Middle frontal gyrus (tissue), 1 donor: ENCODE measurements at regions not wholly inside any gene's neighbourhood (a gene's known extent, or its start where the extent isn't known, plus 50 kb on each side); places are given as distances from the start of the nearest gene placed in this dataset.
"Not testable (repeated sequence)": the region's sequence is repeated elsewhere in the genome, so short reads cannot be mapped to it uniquely, and the experiment has no call there.

Source experiments
- DNase-seq: peaks from one replicate; pipeline ENCODE4 v3.0.0-alpha.2; 2015; ENCODE audit warnings: low spot score; ENCODE audit errors: extremely low spot score

DNA sequence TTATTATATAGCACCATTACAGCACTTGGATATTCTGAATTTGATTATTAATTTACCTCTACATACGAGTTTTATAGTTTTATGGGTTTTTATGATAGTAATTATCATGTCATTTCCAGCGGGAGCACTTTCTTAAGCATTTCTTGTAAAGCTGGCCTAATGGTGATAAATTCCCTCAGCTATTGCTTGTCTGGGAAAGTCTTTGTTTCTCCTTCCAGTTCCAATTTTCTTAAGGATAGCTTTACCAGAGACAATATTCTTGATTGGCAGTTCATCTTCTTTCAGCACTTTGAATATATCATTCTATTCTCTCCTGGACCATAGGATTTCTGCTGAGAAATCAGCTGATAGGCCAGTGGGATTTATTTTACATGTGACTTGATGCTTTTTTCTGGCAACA, 505.4 kb downstream of the TMEM232 start:
- DNase-seq: no peak

DNA sequence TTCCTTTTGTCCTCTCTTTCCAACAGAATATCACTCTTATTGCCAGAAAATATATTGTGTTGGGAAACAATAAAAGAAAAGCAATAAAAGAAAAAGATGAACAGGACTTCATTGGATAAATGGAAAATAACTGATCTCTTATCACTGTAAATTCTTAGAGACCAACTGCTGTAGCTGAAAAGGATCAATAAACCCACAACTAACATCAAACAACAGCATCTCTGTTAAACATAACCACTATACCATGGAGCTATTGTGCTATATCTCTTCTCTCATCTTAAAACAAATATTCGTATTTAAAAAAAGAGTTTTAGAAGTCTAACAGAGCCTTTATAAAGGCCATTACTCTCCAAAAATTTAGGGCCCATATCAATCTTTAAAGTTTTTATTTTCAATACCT, 502.4 kb downstream of the TMEM232 start:
- no peak for DNase-seq

DNA sequence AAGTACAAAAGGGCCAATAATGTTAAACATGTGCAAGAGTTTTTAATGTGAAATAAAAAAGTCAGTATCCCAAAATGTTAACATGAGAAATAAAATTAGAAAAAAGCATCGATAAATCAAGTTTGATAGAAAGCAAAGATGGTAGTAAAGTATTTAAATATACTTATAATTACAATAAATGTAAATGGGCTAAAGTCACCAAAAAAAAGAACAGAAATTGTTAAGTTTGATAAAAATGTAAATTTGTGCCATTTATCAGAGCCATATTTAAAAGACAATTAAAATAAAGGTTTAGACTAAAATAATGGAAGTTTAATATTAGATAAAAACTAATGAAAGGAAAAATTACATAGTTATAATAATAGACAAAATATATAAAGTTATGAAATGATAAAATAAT, 500.5 kb downstream of the TMEM232 start:
- DNase-seq: no peak

DNA sequence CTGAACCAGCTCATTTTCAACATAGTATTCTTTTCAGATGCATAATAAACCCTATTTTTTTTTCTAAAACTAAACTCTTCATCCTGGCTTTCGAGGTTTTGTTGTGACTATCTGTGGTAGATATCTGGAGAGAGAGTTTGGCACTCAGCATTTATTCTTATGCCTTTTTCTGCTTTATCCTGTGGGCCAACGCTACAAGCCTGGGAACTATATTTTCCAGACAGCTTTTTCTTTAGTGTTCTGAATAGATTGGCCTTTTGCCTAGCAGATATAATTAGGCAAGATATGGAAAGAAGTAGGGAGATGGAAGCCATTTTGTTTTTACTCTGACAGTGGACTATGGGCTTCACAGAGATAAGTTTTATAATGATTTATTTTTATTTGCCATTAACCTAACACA, 486.7 kb downstream of the TMEM232 start:
- no peak for DNase-seq

DNA sequence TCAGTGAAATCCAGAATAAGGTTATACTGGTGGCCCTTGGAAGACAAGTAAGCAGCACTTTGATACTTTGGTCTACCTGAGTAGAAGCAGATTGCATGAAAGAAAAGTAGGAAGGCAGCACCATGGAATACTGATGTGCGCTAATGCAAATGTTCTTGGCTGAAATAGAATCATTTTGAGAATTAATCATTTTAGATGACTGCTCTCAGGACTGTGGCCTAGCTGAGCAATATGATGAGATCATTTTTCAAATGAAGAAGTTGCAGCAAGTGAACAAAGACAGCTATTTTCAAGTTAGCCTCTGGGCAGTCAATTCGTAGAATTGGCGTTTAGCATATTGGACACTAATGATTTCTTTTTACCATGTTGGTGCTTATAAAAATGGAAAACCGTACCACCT, 483.5 kb downstream of the TMEM232 start:
- no peak for DNase-seq

DNA sequence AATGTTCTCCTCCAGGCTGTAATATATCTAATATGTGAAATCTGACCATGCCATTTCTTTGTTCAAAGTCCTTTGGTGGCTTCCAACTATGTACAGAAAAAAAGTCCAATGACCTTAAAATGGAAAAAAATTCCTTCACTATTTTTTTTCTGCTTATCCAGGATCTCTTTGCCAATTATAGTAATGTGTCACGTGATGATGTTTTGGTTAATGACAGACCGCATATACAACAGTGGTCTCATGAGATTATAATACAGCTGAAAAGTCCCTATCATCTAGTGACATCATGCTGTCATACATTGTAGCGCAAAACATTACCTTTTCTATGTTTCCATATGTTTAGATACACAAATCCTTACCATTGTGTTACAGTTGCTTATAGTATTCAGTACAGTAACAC, 477.6 kb downstream of the TMEM232 start:
- DNase-seq: no peak

DNA sequence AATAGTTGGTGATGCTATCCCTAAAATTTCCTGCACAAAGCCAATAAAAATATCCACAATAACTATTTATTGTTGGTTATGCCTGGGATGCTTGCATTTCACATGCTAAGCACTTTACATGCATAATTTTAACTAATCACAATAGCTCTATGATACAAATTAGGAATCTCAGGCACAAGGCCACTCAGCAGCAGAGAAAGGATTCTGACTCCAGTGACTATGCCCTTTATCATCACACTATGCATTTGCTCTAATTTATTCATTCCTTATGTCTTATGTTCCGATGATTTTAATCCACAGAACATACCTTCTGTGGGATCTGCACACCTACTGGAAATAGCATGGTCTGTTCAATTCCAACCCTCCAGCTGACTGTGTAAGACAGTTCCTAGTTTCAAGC, 476.1 kb downstream of the TMEM232 start:
- no peak for DNase-seq

DNA sequence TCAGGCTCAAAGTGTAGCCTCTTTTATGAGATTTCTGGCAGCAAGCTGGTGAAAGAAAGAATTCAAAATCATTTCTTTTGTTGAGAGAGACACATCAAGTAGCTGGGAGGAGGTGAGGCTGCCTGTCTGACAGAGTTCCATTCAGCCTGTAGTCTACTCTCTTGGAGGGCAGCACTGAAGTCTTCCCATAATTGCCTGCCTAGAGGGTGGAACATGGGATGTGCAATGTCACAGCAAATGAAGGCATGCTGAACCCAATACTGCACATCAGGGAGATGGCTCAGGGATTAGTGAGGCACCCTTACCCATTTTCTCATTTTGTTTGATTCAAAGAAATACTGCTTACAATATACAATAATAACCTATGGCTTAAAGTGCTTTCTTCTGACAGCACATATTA, 475.7 kb downstream of the TMEM232 start:
- no peak for DNase-seq

DNA sequence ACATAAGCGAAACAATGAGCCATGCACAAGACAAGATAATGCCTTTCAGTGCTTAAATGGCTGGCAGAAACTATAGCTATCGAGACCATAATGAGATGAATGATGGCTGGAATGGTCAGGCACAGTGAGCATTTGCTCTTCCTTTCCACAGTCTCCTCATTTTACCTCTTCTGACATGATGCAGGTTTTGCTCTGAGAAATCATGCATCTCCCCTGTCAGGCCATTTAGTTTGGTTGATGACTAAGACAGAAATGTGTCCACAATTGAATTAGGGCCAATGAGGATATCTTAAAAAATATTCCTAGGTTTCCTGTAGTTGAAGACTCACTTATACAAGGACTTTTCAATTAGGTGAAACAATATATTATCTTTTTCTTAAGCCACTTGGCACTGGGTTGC, 475.1 kb downstream of the TMEM232 start:
- no peak for DNase-seq

DNA sequence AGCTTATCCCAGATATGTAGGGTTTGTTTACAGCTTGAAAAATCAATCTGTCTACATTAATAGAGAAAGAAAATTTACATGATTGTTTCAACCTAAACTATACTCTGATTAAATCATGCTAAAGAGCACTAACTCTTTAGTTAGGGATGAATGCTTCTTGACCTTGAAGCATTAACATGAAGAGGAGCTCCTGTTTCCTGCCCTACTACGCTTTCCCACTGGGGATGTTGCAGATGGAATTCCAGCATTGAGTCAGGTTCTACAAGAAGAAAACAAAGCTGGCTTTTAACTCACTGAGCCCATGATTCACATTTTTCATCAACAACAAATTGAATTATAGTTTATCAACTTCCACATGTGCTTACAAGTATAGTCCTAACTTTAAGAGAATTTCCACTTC, 471.3 kb downstream of the TMEM232 start:
- no peak for DNase-seq

DNA sequence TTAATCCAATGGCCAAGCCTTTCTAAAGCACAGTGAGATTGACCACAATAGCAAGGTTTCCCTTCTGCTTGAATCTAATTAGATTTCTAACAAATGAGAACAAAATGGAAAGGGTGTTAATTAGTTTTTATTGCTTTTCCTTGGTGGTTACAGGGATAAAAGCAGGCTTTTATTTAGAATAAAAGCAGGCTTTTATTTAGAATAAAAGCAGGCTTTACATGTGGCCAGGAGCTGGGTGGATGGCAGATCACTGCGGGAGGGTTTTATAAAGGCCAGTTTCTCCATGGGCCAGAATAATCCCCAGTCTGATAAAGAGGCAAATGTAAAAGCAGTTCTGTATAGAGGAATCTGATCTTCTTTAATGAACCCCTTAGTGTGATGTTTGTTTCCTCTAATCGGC, 470.2 kb downstream of the TMEM232 start:
- DNase-seq: no peak

DNA sequence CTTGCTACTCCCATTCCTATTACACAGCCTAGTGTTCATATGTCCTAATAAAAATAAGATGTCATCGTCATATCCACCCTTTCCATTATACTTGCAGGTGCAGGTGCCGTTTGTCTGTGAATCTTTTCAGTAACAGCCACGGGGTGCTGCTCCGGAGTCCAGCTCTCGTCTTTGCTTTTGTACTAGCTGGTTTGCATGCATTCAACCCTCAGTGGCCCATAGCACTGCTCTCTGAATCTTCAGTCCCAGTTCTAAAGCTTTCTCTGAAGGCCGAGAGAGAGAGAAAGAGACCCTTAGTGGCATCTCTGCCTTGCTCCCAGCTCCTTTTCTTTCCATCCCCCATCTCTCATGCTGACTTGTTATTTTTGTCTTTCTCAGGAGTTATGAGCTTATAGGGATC, 468.5 kb downstream of the TMEM232 start:
- DNase-seq: no peak

DNA sequence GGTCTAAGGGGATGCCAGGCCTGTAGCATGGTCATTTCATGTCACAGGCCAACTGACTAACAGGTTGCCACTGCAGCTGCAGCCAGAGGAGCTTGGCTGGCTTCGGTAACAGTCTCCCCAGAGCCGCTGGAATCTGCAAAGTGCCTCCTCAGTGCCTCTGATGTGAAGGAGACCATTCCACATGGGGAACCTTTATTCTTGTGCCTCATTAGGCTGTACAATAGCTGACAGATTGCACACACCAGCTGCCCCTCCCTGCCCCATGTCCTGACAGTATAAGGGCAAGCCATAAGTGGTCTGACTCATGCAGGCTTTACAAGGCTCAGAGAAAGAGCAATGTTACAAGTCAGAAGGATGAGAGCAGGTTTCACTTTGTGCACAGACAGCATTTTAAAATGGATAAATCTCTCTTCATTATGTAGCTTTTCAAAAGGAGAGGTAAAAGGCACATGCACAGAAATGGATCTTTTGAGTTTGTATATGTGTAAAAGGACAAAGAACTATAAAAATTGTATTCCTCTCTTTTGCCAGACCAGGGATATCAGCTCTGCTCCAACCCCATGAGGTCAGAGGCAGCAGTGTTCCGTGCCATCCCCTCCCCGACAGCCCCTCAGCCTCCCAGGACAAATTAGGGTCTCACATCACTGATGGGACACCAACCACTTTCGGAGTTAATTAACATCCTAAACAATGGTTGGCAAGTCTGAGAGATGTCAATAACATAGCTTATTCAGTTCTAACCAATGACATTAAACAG, 467.8 kb downstream of the TMEM232 start:
- DNase-seq: no peak

DNA sequence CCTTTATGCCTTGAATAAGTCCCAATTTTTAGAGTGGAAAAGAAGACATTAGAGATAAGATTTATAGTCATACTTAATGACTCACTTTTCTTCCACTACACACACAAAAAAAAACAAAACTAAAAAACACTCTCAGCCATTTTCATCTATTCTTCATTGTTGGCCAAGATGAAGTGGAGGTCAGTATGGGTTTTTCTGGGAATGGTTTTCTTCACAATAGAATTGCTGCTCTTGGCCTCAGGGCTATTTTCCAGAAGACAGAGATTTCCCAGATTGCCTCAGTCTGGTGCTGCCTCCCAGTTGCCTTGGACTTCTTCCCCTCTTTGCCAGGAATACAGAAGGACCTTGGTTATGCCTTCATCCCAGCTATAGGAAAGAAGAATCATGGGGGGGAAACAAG, 463.7 kb downstream of the TMEM232 start:
- no peak for DNase-seq

DNA sequence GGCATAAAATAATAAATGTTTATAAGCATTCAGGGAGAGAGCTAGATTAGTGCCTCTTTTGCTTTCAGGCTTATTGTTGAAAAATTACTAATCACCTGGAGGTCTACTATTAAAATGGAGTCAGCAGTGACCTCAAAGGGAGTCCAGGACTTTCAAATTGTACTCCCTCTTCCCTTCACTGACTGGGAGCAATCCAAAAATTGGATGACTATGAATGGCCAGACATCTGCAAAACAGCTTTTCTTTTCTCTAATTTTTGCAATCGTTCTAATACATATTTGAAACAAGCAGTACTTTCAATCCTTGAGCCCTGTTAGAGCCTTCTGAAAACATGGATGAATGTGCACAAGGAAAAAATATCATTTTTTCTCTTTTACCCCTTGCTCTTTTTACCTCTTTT, 461.8 kb downstream of the TMEM232 start:
- DNase-seq: no peak

DNA sequence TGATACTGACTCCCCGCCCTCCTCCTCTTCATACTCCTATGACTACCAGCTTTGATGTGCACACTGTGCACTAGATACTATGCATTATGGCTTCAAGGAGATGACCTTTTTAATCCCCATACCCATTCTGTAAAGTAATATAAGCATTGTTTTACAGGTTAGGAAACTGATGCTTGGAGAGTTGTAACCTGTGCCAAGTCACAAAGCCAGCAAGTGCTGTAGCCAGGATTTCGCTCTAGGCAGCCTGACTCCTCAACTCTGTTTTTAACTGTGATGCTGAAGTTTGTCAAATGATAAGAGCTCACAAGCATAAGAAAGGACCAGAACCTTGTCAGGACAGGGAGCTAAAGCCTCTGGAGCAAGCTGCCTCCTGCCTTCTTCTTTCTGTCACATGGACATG, 461.3 kb downstream of the TMEM232 start:
- no peak for DNase-seq

DNA sequence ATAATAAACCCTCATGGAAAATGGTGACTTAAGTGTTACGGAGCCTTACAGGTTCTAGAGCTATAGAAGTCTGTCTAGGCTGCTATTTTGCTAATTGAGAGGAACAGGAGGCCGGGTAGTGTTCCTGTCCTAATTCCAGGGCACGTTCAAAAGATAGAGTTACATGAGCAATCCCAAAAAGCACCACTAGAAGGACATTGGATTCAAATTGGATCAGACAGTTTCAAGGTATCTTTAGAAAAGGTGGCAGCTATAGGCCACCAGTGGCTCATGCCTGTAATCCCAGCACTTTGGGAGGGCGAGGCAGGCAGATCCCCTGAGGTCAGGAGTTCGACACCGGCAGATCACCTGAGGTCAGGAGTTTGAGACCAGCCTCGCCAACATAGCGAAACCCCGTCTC, 458.8 kb downstream of the TMEM232 start:
- no peak for DNase-seq

DNA sequence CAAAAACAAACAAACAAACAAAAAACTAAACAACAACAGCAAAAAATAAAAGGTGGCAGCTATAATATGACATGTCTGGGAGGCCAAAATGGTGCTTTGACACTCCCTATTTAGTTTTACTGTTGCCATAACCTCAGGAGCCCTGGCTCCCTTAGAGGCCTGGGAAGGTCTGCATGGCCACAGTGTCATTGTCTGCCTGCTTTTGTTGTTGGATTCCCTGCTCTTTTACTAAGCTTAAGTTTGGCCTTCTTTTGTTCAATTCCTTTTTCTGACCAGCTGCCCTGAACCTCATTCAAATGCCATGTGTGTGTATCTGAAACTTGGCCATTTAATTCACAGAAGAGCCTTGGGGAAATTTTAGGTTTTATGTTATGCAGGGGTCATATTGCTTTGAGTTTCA, 458.2 kb downstream of the TMEM232 start:
- DNase-seq: no peak

DNA sequence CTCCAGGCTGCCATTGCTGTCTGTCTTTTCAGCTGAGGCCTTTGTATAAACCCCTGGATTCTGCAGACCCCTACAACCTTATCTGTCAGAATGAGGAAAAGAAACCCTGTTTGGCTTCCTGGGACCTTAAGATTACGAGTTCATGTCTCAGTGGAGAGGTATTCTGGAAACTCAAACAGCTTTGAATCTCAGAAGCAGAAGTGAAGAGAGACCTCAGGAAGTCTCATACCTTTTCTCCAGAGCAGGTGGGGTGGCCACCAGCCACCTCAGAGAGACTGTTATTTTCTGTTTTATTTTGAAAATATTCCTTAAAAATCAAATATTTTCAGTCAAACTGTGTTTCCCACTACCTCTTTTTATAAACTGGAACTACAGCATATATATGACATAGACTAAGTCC, 457.5 kb downstream of the TMEM232 start:
- no peak for DNase-seq

DNA sequence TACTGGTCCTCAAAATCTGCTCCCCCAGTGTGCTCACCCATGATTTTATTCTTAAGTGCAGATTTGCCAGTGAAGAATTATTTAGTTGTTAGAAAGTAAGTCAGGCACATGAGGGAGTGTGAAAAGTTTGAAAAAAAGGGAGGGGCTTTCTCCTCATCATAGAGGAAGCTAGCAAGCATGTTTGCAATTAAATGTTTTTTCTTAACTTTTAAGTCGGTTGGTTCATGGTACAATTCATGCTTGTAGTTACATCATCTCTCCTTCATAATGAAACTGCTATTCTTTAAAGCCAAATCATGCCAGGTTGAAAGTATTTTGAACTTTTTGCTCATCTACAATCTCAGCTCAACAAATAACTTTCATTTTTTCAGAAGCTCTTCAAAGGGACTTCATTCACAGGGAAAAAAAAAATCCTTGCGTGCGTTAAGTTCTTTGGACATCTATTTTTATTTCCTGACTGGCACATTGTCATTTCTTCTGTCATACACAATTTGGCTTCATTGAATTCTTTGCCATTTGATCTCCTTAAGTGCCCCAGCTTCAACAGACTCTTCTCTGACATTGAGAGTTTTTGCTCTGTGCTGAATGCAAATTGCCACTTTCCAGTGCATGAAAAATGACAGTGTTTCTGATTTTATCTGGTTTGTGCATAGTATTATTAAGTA, 456.9 kb downstream of the TMEM232 start:
- no peak for DNase-seq

DNA sequence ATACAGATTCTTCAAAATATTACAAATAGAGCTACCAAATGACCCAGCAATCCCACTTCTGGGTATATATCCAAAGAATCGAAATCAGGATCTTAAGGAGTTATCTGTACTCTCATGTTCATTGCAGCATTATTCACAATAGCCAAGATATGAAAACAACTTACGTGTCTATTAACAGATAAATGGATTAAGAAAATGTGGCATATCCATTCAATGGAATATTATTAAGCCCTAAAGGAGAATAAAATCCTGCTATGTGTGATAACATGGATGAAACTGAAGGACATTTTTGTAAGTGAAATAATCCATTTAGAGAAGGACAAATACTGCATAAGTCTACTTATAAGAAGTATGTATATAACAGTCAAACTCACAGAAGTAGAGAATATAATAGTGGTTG, 450.6 kb downstream of the TMEM232 start:
- no peak for DNase-seq

DNA sequence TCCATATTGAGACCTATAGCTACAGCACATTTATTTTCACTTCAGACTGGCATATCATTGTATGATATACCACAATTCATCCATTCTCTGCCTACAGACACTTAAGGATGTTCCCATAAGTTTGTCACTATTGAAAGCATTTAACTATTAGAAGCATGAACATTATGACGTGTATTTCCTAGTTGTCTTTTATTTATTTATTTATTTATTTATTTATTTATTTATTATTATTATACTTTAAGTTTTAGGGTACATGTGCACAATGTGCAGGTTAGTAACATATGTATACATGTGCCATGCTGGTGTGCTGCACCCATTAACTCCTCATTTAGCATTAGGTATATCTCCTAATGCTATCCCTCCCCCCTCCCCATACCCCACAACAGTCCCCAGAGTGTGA, 448.0 kb downstream of the TMEM232 start:
- not testable (repeated sequence) for DNase-seq

DNA sequence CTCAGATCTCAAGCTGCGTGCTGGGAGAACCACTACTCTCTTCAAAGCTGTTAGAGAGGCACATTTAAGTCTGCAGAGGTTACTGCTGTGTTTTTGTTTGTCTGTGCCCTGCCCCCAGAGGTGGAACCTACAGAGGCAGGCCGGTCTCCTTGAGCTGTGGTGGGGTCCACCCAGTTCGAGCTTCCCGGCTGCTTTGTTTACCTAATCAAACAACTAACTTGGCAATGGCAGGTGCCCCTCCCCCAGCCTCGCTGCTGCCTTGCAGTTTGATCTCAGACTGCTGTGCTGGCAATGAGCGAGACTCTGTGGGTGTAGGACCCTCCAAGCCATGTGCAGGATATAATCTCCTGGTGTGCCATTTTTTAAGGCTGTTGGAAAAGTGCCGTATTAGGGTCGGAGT, 442.4 kb downstream of the TMEM232 start:
- DNase-seq: not testable (repeated sequence)
